ENCODE measurements at regions not wholly inside any gene's neighbourhood (a gene's known extent, or its start where the extent isn't known, plus 50 kb on each side); places are given as distances from the start of the nearest gene placed in this dataset.

GRCh38 chr6:88381289-88381642 lies 215.1 kb upstream of the CNR1 start:
- DNase-seq (no peak), ATAC-seq (no peak)
- Mint-ChIP-seq H3K4me1 (peaks cover 2% of the 10 kb centered on the region), H3K27me3 (peaks cover 53% of the 10 kb centered on the region), H3K4me3 (no peak overlapping the region), H3K36me3 (ENCODE audit: low read depth) (no peaks in the 10 kb centered on the region), H3K27ac (no peak overlapping the region)
- H3K9me3 ChIP-seq (ENCODE audit: control insufficient read depth, low read length, poor library complexity, severe bottlenecking), result no peaks in the 10 kb centered on the region

GRCh38 chr6:88380618-88381288 lies 214.6 kb upstream of the CNR1 start:
- DNase-seq (no peak), ATAC-seq (no peak)
- H3K36me3 Mint-ChIP-seq (ENCODE audit: low read depth), result no peaks in the 10 kb centered on the region
- H3K4me1 Mint-ChIP-seq, result peaks cover 2% of the 10 kb centered on the region
- no peak overlapping the region for H3K27ac Mint-ChIP-seq
- H3K9me3 ChIP-seq (ENCODE audit: control insufficient read depth, low read length, poor library complexity, severe bottlenecking), result no peaks in the 10 kb centered on the region
- no peak overlapping the region for H3K4me3 Mint-ChIP-seq
- H3K27me3 Mint-ChIP-seq, result peaks cover 56% of the 10 kb centered on the region

- ATAC-seq (peak; percentile 20), DNase-seq (no peak)
- H3K27ac Mint-ChIP-seq, result no peak overlapping the region
Observed at GRCh38 chr6:88380083-88380482, 213.9 kb upstream of the CNR1 start.

GRCh38 chr6:88378639-88379038 lies 212.5 kb upstream of the CNR1 start:
- peaks cover 2% of the 10 kb centered on the region for H3K4me1 Mint-ChIP-seq
- no peak overlapping the region for H3K27ac Mint-ChIP-seq
- ATAC-seq, result no peak
- no peak overlapping the region for H3K4me3 Mint-ChIP-seq
- no peaks in the 10 kb centered on the region for H3K36me3 Mint-ChIP-seq (ENCODE audit: low read depth)
- H3K9me3 ChIP-seq (ENCODE audit: control insufficient read depth, low read length, poor library complexity, severe bottlenecking), result no peaks in the 10 kb centered on the region
- no peak for DNase-seq
- H3K27me3 Mint-ChIP-seq, result peaks cover 55% of the 10 kb centered on the region

More at GRCh38 chr6:88380083-88380482, 213.9 kb upstream of the CNR1 start:
- H3K4me1 Mint-ChIP-seq, result peaks cover 2% of the 10 kb centered on the region
- peaks cover 55% of the 10 kb centered on the region for H3K27me3 Mint-ChIP-seq
- H3K9me3 ChIP-seq (ENCODE audit: control insufficient read depth, low read length, poor library complexity, severe bottlenecking), result no peaks in the 10 kb centered on the region
- no peak overlapping the region for H3K4me3 Mint-ChIP-seq
- no peaks in the 10 kb centered on the region for H3K36me3 Mint-ChIP-seq (ENCODE audit: low read depth)

GRCh38 chr6:88377976-88378568 lies 211.9 kb upstream of the CNR1 start:
- no peak overlapping the region for H3K27ac Mint-ChIP-seq
- H3K4me3 Mint-ChIP-seq, result no peak overlapping the region
- no peaks in the 10 kb centered on the region for H3K36me3 Mint-ChIP-seq (ENCODE audit: low read depth)
- H3K4me1 Mint-ChIP-seq, result peaks cover 2% of the 10 kb centered on the region
- H3K27me3 Mint-ChIP-seq, result peaks cover 57% of the 10 kb centered on the region
- ATAC-seq (no peak), DNase-seq (no peak)
- H3K9me3 ChIP-seq (ENCODE audit: control insufficient read depth, low read length, poor library complexity, severe bottlenecking), result no peaks in the 10 kb centered on the region

GRCh38 chr6:88376768-88377387 lies 210.7 kb upstream of the CNR1 start:
- Mint-ChIP-seq H3K4me1 (peaks cover 2% of the 10 kb centered on the region), H3K36me3 (ENCODE audit: low read depth) (no peaks in the 10 kb centered on the region), H3K4me3 (no peak overlapping the region), H3K27ac (no peak overlapping the region), H3K27me3 (peaks cover 48% of the 10 kb centered on the region)
- DNase-seq (no peak), ATAC-seq (no peak)
- no peaks in the 10 kb centered on the region for H3K9me3 ChIP-seq (ENCODE audit: control insufficient read depth, low read length, poor library complexity, severe bottlenecking)

GRCh38 chr6:88376197-88376596 lies 210.1 kb upstream of the CNR1 start:
- H3K27ac Mint-ChIP-seq, result no peak overlapping the region
- no peaks in the 10 kb centered on the region for H3K36me3 Mint-ChIP-seq (ENCODE audit: low read depth)
- ATAC-seq (no peak), DNase-seq (no peak)
- no peaks in the 10 kb centered on the region for H3K9me3 ChIP-seq (ENCODE audit: control insufficient read depth, low read length, poor library complexity, severe bottlenecking)
- no peaks in the 10 kb centered on the region for H3K4me1 Mint-ChIP-seq
- no peak overlapping the region for H3K4me3 Mint-ChIP-seq
- H3K27me3 Mint-ChIP-seq, result peaks cover 46% of the 10 kb centered on the region

GRCh38 chr6:88374553-88374952 lies 208.4 kb upstream of the CNR1 start:
- no peak overlapping the region for H3K27ac Mint-ChIP-seq
- H3K36me3 Mint-ChIP-seq (ENCODE audit: low read depth), result no peaks in the 10 kb centered on the region
- ATAC-seq, result no peak
- no peaks in the 10 kb centered on the region for H3K9me3 ChIP-seq (ENCODE audit: control insufficient read depth, low read length, poor library complexity, severe bottlenecking)
- no peaks in the 10 kb centered on the region for H3K4me1 Mint-ChIP-seq
- H3K27me3 Mint-ChIP-seq, result peaks cover 43% of the 10 kb centered on the region
- no peak for DNase-seq
- no peak overlapping the region for H3K4me3 Mint-ChIP-seq

- H3K9me3 ChIP-seq (ENCODE audit: control insufficient read depth, low read length, poor library complexity, severe bottlenecking), result no peaks in the 10 kb centered on the region
- Mint-ChIP-seq H3K27ac (no peak overlapping the region), H3K4me1 (no peaks in the 10 kb centered on the region), H3K27me3 (peaks cover 25% of the 10 kb centered on the region), H3K36me3 (ENCODE audit: low read depth) (no peaks in the 10 kb centered on the region), H3K4me3 (no peak overlapping the region)
- ATAC-seq (no peak), DNase-seq (no peak)
Observed at GRCh38 chr6:88371480-88371879, 205.3 kb upstream of the CNR1 start.

GRCh38 chr6:88370127-88370710 lies 204.1 kb upstream of the CNR1 start:
- ATAC-seq, result no peak
- Mint-ChIP-seq H3K4me3 (no peak overlapping the region), H3K4me1 (no peaks in the 10 kb centered on the region), H3K36me3 (ENCODE audit: low read depth) (no peaks in the 10 kb centered on the region), H3K27ac (no peak overlapping the region), H3K27me3 (peaks cover 27% of the 10 kb centered on the region)
- no peak for DNase-seq
- no peaks in the 10 kb centered on the region for H3K9me3 ChIP-seq (ENCODE audit: control insufficient read depth, low read length, poor library complexity, severe bottlenecking)

GRCh38 chr6:88369262-88369661 lies 203.1 kb upstream of the CNR1 start:
- Mint-ChIP-seq H3K4me3 (no peak overlapping the region), H3K36me3 (ENCODE audit: low read depth) (no peaks in the 10 kb centered on the region), H3K27me3 (peaks cover 24% of the 10 kb centered on the region), H3K27ac (no peak overlapping the region), H3K4me1 (no peaks in the 10 kb centered on the region)
- DNase-seq, result no peak
- ATAC-seq, result no peak
- no peaks in the 10 kb centered on the region for H3K9me3 ChIP-seq (ENCODE audit: control insufficient read depth, low read length, poor library complexity, severe bottlenecking)

- H3K36me3 Mint-ChIP-seq (ENCODE audit: low read depth), result no peaks in the 10 kb centered on the region
- no peaks in the 10 kb centered on the region for H3K4me1 Mint-ChIP-seq
- H3K27ac Mint-ChIP-seq, result no peak overlapping the region
- peaks cover 23% of the 10 kb centered on the region for H3K27me3 Mint-ChIP-seq
- no peaks in the 10 kb centered on the region for H3K9me3 ChIP-seq (ENCODE audit: control insufficient read depth, low read length, poor library complexity, severe bottlenecking)
- ATAC-seq (no peak), DNase-seq (no peak)
- no peak overlapping the region for H3K4me3 Mint-ChIP-seq
Observed at GRCh38 chr6:88368071-88368787, 202.1 kb upstream of the CNR1 start.

GRCh38 chr6:88367248-88367647 lies 201.1 kb upstream of the CNR1 start:
- H3K9me3 ChIP-seq (ENCODE audit: control insufficient read depth, low read length, poor library complexity, severe bottlenecking), result no peaks in the 10 kb centered on the region
- Mint-ChIP-seq H3K4me3 (no peak overlapping the region), H3K4me1 (no peaks in the 10 kb centered on the region), H3K27me3 (peaks cover 24% of the 10 kb centered on the region), H3K27ac (no peak overlapping the region), H3K36me3 (ENCODE audit: low read depth) (no peaks in the 10 kb centered on the region)
- no peak for ATAC-seq
- DNase-seq, result no peak

All from T-helper 17 cell (primary cell).